ENCODE measurements at regions not wholly inside any gene's neighbourhood (a gene's known extent, or its start where the extent isn't known, plus 50 kb on each side); places are given as distances from the start of the nearest gene placed in this dataset.

DNA sequence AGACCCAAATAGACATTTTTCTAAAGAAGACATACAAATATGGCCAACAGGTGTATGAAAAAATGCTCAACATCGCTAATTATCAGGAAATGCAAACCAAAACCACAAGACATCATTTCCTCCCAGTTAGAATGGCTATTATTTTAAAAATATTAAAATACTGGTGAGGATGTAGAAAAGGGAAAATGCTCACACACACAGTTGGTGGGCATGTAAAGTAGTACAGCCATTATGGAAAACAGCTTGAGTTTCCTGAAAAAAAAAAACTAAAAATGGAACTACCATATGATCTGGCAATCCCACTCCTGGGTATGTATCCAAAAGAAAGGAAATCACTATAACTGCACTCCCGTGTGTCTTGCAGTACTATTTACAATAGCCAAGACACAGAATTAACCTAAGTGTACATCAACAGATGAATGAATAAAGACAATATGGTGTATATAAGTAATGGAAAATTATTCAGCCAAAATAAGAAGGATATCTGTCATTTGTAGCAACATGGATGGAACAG is 128.9 kb upstream of the DKK2 start:
- peaks cover 0 to 4% (median 0%) of the 10 kb centered on the region in 3 donors for H3K9me3 ChIP-seq
- no peak overlapping the region for H3K4me3 ChIP-seq
- no peaks in the 10 kb centered on the region for H3K4me1 ChIP-seq
- ATAC-seq = no peak
- no peak overlapping the region for H3K27ac ChIP-seq
- H3K27me3 ChIP-seq = no peaks in the 10 kb centered on the region
- no peaks in the 10 kb centered on the region for H3K36me3 ChIP-seq
- no peak for TF ChIP-seq POLR2A (IDR thresholded peaks at IDR 0.05)
- TF ChIP-seq, protein P1, sequence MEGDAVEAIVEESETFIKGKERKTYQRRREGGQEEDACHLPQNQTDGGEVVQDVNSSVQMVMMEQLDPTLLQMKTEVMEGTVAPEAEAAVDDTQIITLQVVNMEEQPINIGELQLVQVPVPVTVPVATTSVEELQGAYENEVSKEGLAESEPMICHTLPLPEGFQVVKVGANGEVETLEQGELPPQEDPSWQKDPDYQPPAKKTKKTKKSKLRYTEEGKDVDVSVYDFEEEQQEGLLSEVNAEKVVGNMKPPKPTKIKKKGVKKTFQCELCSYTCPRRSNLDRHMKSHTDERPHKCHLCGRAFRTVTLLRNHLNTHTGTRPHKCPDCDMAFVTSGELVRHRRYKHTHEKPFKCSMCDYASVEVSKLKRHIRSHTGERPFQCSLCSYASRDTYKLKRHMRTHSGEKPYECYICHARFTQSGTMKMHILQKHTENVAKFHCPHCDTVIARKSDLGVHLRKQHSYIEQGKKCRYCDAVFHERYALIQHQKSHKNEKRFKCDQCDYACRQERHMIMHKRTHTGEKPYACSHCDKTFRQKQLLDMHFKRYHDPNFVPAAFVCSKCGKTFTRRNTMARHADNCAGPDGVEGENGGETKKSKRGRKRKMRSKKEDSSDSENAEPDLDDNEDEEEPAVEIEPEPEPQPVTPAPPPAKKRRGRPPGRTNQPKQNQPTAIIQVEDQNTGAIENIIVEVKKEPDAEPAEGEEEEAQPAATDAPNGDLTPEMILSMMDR (IDR thresholded peaks at IDR 0.05 in 4 of 5, conservative IDR thresholded peaks at IDR 0.05 in 1 of 5) = no peak
- in situ Hi-C loops (cut with MboI; ENCODE audit: low sequenced_read_pairs in 4 of 4) (no loop called here), intact Hi-C loops (cut with DNase I; ENCODE audit: low total_unique reads) (no loop called here)
- no peak for DNase-seq

DNA sequence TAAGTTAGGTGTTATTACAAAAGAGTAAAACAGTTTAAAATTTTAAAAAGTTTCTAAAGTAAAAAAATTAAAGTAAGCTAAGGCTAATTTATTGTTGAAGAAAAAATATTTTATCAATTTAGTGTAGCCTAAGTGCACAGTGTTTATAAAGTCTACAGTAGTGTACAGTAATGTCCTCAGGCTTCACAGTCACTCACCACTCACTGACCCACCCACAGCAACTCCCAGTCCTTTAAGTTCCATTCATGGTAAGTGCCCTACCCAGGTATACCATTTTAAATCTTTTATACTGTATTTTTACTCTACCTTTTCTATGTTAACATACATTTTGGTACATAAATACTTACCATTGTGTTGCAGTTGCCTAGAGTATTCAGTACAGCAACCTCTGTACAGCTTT is 120.3 kb upstream of the DKK2 start:
- H3K36me3 ChIP-seq = no peaks in the 10 kb centered on the region
- DNase-seq = no peak
- no peaks in the 10 kb centered on the region for H3K27me3 ChIP-seq
- TF ChIP-seq, protein P1 (IDR thresholded peaks at IDR 0.05 in 4 of 5, conservative IDR thresholded peaks at IDR 0.05 in 1 of 5) = no peak
- no peak for TF ChIP-seq POLR2A (IDR thresholded peaks at IDR 0.05)
- in situ Hi-C loops (cut with MboI; ENCODE audit: low sequenced_read_pairs in 4 of 4) (no loop called here), intact Hi-C loops (cut with DNase I; ENCODE audit: low total_unique reads) (no loop called here)
- no peak for ATAC-seq
- no peaks in the 10 kb centered on the region for H3K9me3 ChIP-seq
- no peak overlapping the region for H3K27ac ChIP-seq
- H3K4me3 ChIP-seq = no peak overlapping the region
- H3K4me1 ChIP-seq = no peaks in the 10 kb centered on the region

DNA sequence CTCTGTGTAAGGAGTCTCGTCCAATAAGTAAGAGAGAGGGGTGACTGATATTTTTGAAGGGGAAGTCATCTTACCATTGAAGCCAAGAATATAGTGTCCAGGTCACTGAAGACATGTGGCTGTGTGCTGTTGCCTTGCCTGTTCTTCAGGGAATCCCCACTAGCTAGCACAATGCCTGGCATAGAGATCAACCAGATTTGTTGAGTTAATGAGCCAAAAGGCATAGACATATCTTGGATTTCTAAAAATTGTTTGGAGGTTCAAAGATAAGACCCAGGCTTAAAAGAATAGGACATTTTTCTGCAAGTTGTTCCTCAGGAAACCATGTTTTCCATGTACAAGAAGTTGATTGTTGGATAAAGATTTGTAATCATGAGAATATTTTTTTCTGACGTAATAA is 119.3 kb upstream of the DKK2 start:
- Histone ChIP-seq H3K27me3 (no peaks in the 10 kb centered on the region), H3K4me1 (no peaks in the 10 kb centered on the region), H3K36me3 (no peaks in the 10 kb centered on the region), H3K27ac (no peak overlapping the region), H3K9me3 (no peaks in the 10 kb centered on the region), H3K4me3 (no peak overlapping the region)
- in situ Hi-C loops (cut with MboI; ENCODE audit: low sequenced_read_pairs in 4 of 4) = no loop called here
- ATAC-seq = no peak
- intact Hi-C loops (cut with DNase I; ENCODE audit: low total_unique reads) = no loop called here
- no peak for DNase-seq
- TF ChIP-seq, protein P1 (IDR thresholded peaks at IDR 0.05 in 4 of 5, conservative IDR thresholded peaks at IDR 0.05 in 1 of 5) = no peak
- TF ChIP-seq POLR2A (IDR thresholded peaks at IDR 0.05) = no peak

DNA sequence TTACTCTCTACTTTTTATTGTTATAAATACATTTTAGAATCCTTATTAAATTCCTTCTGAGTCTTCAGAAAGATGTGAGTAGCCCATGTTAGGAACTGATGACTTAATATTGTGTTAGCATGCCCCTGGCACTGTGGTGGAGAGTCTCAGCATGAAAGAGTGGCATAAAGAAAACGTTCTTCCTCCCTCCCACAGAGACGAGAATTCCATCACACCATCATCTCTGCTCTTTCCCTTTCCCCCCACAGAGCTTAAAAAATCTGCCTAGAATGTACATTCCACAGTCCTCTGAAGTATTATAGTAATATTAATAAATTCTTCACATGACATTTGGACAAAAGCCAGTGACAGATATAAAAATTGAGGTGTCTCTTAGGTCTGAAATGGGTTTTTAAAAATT is 117.8 kb upstream of the DKK2 start:
- Histone ChIP-seq H3K9me3 (no peaks in the 10 kb centered on the region), H3K36me3 (no peaks in the 10 kb centered on the region), H3K27ac (no peak overlapping the region), H3K4me1 (no peaks in the 10 kb centered on the region), H3K27me3 (no peaks in the 10 kb centered on the region), H3K4me3 (no peak overlapping the region)
- in situ Hi-C loops (cut with MboI; ENCODE audit: low sequenced_read_pairs in 4 of 4) (no loop called here), intact Hi-C loops (cut with DNase I; ENCODE audit: low total_unique reads) (no loop called here)
- TF ChIP-seq, protein P1 (IDR thresholded peaks at IDR 0.05 in 4 of 5, conservative IDR thresholded peaks at IDR 0.05 in 1 of 5) = no peak
- no peak for TF ChIP-seq POLR2A (IDR thresholded peaks at IDR 0.05)
- no peak for DNase-seq
- no peak for ATAC-seq

DNA sequence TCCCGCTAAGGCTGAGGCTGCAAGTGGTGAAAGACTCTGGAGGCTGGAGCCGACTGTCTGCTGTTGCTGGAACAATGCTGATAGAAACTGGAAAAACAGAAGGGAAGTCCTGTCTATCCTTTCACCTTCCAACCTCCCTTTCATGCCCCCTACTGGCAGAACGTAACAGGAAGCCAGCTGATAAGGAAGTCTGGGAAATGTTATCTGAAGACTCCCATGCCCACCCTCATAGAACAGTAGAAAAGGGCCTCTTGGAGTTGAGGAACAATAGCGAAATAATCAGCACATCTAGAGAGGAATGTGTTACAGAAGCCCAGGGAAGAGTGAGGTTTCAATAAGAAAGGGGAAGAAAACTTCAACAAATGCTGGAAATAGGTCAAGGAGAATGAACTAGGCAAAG is 117.1 kb upstream of the DKK2 start:
- H3K4me1 ChIP-seq = no peaks in the 10 kb centered on the region
- in situ Hi-C loops (cut with MboI; ENCODE audit: low sequenced_read_pairs in 4 of 4) (no loop called here), intact Hi-C loops (cut with DNase I; ENCODE audit: low total_unique reads) (no loop called here)
- no peaks in the 10 kb centered on the region for H3K27me3 ChIP-seq
- no peak overlapping the region for H3K27ac ChIP-seq
- no peak for ATAC-seq
- no peaks in the 10 kb centered on the region for H3K36me3 ChIP-seq
- no peak overlapping the region for H3K4me3 ChIP-seq
- TF ChIP-seq, protein P1 (IDR thresholded peaks at IDR 0.05 in 4 of 5, conservative IDR thresholded peaks at IDR 0.05 in 1 of 5) = no peak
- TF ChIP-seq POLR2A (IDR thresholded peaks at IDR 0.05) = no peak
- H3K9me3 ChIP-seq = no peaks in the 10 kb centered on the region
- DNase-seq = no peak

Measured in gastrocnemius medialis (tissue), 4 donors.